Muscle of leg (tissue), 3 donors: ENCODE measurements at regions not wholly inside any gene's neighbourhood (a gene's known extent, or its start where the extent isn't known, plus 50 kb on each side); places are given as distances from the start of the nearest gene placed in this dataset.
"Not testable (repeated sequence)": the region's sequence is repeated elsewhere in the genome, so short reads cannot be mapped to it uniquely, and the experiment has no call there.

ENCODE experiments used
- DNase-seq: peaks from one replicate; pipeline ENCODE4 v3.0.0; 2013
- H3K27ac ChIP-seq: one replicate; pipeline ENCODE4 v1.5.1; 2013; ENCODE audit warnings: mild to moderate bottlenecking, low read length, control low read depth
- H3K27me3 ChIP-seq: one replicate; pipeline ENCODE4 v1.6.1; 2013; ENCODE audit warnings: low read length; ENCODE audit not compliant: control insufficient read depth, insufficient read depth
- H3K36me3 ChIP-seq: one replicate; pipeline ENCODE4 v1.6.1; 2013; ENCODE audit warnings: low read length; ENCODE audit not compliant: control insufficient read depth, insufficient read depth
- H3K4me1 ChIP-seq: one replicate; pipeline ENCODE4 v1.6.1; 2013; ENCODE audit warnings: low read length; ENCODE audit not compliant: control insufficient read depth, insufficient read depth
- H3K4me3 ChIP-seq: one replicate; pipeline ENCODE4 v1.5.1; 2013; ENCODE audit warnings: low read length, control low read depth
- H3K9me3 ChIP-seq: replicated peaks from 2 replicates; pipeline ENCODE4 v1.6.1; 2013; ENCODE audit warnings: low read depth, low read length; ENCODE audit not compliant: control insufficient read depth
- WGBS: methylation state at CpG from one replicate; pipeline ENCODE4 v1.1.5; 2013; ENCODE audit warnings: missing lambda C conversion rate; ENCODE audit not compliant: insufficient coverage; 5-methylcytosine and 5-hydroxymethylcytosine counted together

DNA sequence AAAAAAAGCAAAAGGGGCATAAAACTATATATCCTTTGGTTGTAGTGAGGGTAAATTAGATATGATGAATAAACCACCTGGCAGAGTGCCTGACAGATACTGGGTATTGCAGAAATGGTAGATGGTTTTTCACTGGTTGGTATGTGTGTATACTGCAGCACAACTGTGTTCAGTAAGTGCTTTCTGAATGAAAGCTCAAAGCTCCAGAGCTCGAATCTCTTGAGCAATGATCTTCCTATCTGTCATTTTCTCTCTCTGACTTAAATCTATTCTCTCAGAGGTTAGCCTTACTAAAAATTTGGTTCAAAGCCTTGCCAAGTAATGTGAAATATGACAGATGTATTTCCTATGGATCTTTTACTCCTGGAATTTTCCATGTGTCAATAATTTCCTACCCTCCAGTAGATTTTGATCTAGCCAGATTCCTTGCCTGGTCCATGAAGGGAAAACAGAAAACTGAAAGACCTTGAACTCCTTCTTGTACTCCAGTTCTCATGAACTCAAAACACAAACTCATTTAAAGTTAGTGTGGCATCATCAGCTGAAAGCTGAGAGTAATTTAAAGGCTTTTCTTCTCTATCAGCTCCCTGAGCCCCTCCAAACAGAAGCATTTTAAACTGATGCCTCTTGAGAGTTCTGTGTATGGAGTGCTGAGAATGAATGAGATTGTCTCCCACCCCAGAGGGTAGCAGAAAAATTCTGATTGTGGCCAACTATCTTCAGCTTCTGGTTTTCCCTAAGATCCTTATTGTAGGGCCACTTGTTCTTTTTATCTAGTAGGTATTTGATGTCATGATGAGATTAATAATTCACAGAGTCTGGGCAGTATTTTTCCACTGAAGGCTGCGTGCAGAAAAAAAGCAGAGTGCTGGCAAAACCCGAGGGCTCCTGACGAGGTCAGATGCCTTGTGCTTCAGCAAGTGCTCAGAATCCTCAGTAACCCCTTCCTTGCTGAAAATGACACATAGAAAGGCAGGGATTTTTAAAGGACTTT is 363.4 kb upstream of the BOD1L1 start:
- WGBS: 12% methylated on average over 3 of the region's 4 CpGs
- Histone ChIP-seq H3K36me3 (no peaks in the 10 kb centered on the region), H3K4me3 (no peak overlapping the region), H3K9me3 (no peaks in the 10 kb centered on the region), H3K4me1 (no peaks in the 10 kb centered on the region), H3K27ac (no peak overlapping the region), H3K27me3 (no peaks in the 10 kb centered on the region)
- DNase-seq: peak; percentile 31

GRCh38 chr4:13992041-13992440 is 364.5 kb upstream of the BOD1L1 start:
- no peak overlapping the region for H3K4me3 ChIP-seq

DNA sequence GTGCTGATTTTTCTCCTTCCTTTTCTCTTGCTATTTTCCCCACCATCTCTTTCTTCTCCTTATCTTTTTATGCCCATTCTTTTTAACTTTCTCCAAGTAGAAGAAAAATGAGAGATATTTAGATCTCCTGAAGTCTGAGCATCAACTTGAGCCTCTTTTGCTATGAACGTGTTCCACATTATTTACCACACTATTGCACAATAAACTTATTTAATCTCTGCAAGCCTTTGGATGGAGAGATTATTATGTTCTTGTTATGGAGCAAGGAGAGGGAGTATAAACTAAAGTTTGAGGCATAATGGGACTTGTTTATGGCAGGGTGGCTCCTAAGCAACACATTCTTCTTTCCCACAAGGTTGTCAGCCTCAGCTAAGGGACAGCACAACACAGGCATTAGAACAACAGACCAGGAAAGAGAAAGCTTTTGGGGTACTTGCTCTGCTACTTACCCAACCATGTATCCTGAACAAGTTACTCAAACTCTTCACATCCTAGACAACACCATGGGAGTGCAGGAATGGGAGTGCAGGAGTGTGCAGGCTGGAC is 365.5 kb upstream of the BOD1L1 start:
- Histone ChIP-seq H3K9me3 (no peaks in the 10 kb centered on the region), H3K4me3 (no peak overlapping the region), H3K36me3 (no peaks in the 10 kb centered on the region), H3K27ac (no peak overlapping the region), H3K4me1 (no peaks in the 10 kb centered on the region), H3K27me3 (no peaks in the 10 kb centered on the region)
- no CpG with 5 or more reads among the region's 1 CpG for WGBS
- no peak for DNase-seq

More at GRCh38 chr4:13992041-13992440, 364.5 kb upstream of the BOD1L1 start:
- no peaks in the 10 kb centered on the region for H3K36me3 ChIP-seq
- no peaks in the 10 kb centered on the region for H3K9me3 ChIP-seq
- no peak for DNase-seq
- WGBS: 73% methylated on average over 1 of the region's 2 CpGs
- H3K4me1 ChIP-seq: no peaks in the 10 kb centered on the region
- no peaks in the 10 kb centered on the region for H3K27me3 ChIP-seq
- no peak overlapping the region for H3K27ac ChIP-seq

DNA sequence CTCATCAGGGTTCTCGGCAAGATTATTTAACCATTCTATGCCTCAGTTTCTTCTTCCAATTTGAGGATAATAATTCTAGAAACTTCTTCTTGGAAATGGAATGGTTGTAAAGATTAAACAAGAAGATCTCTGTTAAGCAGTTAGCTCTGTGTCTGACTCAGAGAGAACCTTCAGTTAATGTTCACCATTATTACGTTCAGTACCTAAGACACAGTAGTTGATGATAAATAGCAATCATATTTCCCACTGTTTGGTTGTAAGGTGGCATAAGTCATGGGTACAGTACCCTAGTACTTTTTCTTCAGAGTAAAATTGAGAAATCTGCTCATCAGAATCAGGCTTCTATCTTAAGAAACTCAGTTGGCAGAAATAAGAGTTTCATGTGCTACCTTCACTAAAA is 366.5 kb upstream of the BOD1L1 start:
- Histone ChIP-seq H3K36me3 (no peaks in the 10 kb centered on the region), H3K4me1 (no peaks in the 10 kb centered on the region), H3K4me3 (no peak overlapping the region), H3K9me3 (no peaks in the 10 kb centered on the region), H3K27ac (no peak overlapping the region), H3K27me3 (no peaks in the 10 kb centered on the region)
- WGBS: no CpG with 5 or more reads among the region's 2 CpGs
- DNase-seq: no peak

GRCh38 chr4:13998850-13999445 is 371.4 kb upstream of the BOD1L1 start:
- Histone ChIP-seq H3K4me1 (no peaks in the 10 kb centered on the region), H3K27me3 (no peaks in the 10 kb centered on the region), H3K9me3 (peaks cover 25% of the 10 kb centered on the region), H3K4me3 (no peak overlapping the region), H3K27ac (no peak overlapping the region), H3K36me3 (no peaks in the 10 kb centered on the region)
- no peak for DNase-seq
- WGBS: no CpG with 5 or more reads among the region's 3 CpGs

GRCh38 chr4:14000091-14000814 is 372.7 kb upstream of the BOD1L1 start:
- WGBS: no CpG with 5 or more reads among the region's 2 CpGs
- no peak overlapping the region for H3K4me3 ChIP-seq
- peaks cover 25% of the 10 kb centered on the region for H3K9me3 ChIP-seq
- H3K36me3 ChIP-seq: no peaks in the 10 kb centered on the region
- H3K4me1 ChIP-seq: no peaks in the 10 kb centered on the region
- no peaks in the 10 kb centered on the region for H3K27me3 ChIP-seq
- H3K27ac ChIP-seq: no peak overlapping the region
- DNase-seq: no peak

- not testable (repeated sequence) for H3K27ac ChIP-seq, H3K27me3 ChIP-seq, H3K4me1 ChIP-seq, H3K36me3 ChIP-seq, H3K4me3 ChIP-seq, DNase-seq
- 85% methylated on average over 3 of the region's 3 CpGs for WGBS
- H3K9me3 ChIP-seq: peaks cover 25% of the 10 kb centered on the region
These were observed 374.8 kb upstream of the BOD1L1 start for GRCh38 chr4:14002331-14002730.

DNA sequence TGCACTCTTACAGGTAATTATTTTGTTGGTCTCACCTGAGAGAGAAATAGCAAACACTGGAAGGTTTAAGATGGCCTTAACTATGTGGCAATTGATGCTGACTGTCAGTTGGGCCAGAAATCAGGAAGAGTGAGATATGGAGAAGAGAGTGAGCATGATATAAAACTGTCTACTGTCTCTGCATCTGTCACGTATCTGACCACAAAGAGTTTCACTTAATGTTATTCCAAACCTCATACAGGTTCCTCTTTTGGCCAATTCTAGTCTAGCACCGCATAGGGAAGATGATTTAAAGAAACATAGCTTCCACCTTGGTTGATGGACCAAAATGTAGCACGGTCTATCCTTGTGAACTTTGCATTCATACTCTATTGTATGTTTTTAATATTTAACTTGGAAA is 381.0 kb upstream of the BOD1L1 start:
- H3K27me3 ChIP-seq: no peaks in the 10 kb centered on the region
- peaks cover 2% of the 10 kb centered on the region for H3K9me3 ChIP-seq
- no peak overlapping the region for H3K4me3 ChIP-seq
- no peak overlapping the region for H3K27ac ChIP-seq
- peak; percentile 11 for DNase-seq
- WGBS: no CpG with 5 or more reads among the region's 3 CpGs
- H3K36me3 ChIP-seq: no peaks in the 10 kb centered on the region
- H3K4me1 ChIP-seq: no peaks in the 10 kb centered on the region

- Histone ChIP-seq H3K36me3 (no peaks in the 10 kb centered on the region), H3K27me3 (no peaks in the 10 kb centered on the region), H3K4me1 (no peaks in the 10 kb centered on the region), H3K27ac (no peak overlapping the region), H3K9me3 (peaks cover 5% of the 10 kb centered on the region), H3K4me3 (no peak overlapping the region)
- 51% methylated on average over 2 of the region's 5 CpGs for WGBS
- no peak for DNase-seq
These were observed 390.8 kb upstream of the BOD1L1 start for GRCh38 chr4:14018191-14018853.
